ENCODE measurements at regions not wholly inside any gene's neighbourhood (a gene's known extent, or its start where the extent isn't known, plus 50 kb on each side); places are given as distances from the start of the nearest gene placed in this dataset.

- H3K36me3 ChIP-seq (replicated peaks): no peaks in the 10 kb centered on the region
- TF ChIP-seq CTCF (IDR thresholded peaks at IDR 0.05; ENCODE audit: low read depth, low read length, missing control alignments): no peak
- in situ Hi-C loops (cut with HindIII; ENCODE audit: low pct_ligation_motif_present, low sequenced_read_pairs): no loop called here
Measured at GRCh38 chr4:58611012-58611411, 1500.8 kb upstream of the IGFBP7 start.

DNA sequence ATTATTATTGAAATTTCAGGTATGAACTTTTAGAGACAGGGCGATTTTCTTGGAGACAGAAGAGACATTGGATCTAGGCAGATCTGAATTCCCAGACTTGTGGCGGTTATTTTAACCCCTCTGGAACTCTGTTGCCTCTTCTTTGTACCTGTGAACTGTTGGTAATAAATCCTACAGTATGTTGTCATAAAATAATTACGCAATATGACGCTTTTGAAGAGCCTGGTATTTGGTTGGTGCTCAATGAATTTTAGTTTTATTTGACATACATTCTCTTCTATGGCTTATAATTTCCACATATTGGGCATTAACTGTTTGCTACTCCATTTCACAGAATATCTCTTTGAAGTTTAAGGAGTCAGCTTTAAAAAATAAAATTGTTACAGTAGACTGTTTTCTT is 1496.1 kb upstream of the IGFBP7 start:
- H3K36me3 ChIP-seq (replicated peaks): no peaks in the 10 kb centered on the region
- in situ Hi-C loops (cut with HindIII; ENCODE audit: low pct_ligation_motif_present, low sequenced_read_pairs): no loop called here
- no peak for TF ChIP-seq CTCF (IDR thresholded peaks at IDR 0.05; ENCODE audit: low read depth, low read length, missing control alignments)
- H3K4me3 ChIP-seq (ENCODE audit: low read depth, low read length): no peak overlapping the region
- no peak overlapping the region for H3K27ac ChIP-seq
- no peak for DNase-seq
- no peaks in the 10 kb centered on the region for H3K27me3 ChIP-seq (replicated peaks)

More at GRCh38 chr4:58611012-58611411, 1500.8 kb upstream of the IGFBP7 start:
- Histone ChIP-seq H3K27me3 (replicated peaks) (no peaks in the 10 kb centered on the region), H3K27ac (no peak overlapping the region), H3K4me3 (ENCODE audit: low read depth, low read length) (no peak overlapping the region)
- no peak for DNase-seq

DNA sequence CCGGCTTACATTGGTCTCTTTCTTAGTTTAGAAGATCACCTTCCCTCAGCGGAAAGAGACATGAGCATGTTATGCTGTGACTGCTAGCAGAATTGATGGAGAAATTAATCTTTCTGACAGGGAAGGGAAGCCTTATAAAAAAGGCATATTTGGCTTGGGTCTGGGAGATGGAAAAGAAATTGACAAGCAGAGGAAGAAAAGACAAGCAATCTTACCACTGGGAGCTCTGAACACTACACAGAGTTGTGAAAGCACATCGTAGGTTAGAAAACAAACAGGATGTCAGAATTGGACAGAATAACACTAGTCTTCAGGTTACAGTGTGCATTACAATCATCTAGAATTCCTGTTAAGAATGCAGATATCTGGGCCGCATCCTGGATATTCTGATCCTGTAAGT is 1493.8 kb upstream of the IGFBP7 start:
- no peak for TF ChIP-seq CTCF (IDR thresholded peaks at IDR 0.05; ENCODE audit: low read depth, low read length, missing control alignments)

DNA sequence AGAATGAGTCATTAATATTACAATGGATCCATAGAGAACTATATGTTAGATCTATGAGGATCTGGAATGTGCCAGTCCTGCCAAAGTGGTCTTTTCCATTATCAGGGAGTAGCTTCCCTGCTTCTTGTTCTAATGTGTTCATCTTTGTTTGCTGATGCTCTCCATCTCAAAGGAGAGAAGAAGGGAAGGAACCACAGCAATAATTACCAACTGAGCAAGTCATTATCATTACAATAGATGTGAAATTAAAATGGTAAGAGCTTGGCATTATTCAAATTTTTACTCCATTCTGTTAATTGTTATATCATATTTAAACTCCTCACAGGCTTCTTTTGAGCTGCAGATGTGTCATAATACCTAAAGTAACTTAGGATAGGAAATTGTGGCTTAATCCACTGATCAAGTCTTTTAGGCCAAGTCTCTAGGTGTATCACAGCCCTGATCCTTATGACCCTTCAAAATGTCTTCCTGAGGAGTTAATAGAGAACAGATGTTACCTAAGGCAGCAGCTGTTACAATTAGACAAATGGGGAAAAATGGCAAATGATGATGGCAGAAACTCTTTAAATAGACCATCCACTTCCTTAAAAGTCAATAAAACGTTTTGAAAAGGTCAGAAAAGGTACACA is 1492.7 kb upstream of the IGFBP7 start:
- H3K36me3 ChIP-seq (replicated peaks): no peaks in the 10 kb centered on the region
- no peak for DNase-seq
- no peaks in the 10 kb centered on the region for H3K27me3 ChIP-seq (replicated peaks)
- in situ Hi-C loops (cut with HindIII; ENCODE audit: low pct_ligation_motif_present, low sequenced_read_pairs): no loop called here
- no peak overlapping the region for H3K4me3 ChIP-seq (ENCODE audit: low read depth, low read length)
- no peak for TF ChIP-seq CTCF (IDR thresholded peaks at IDR 0.05; ENCODE audit: low read depth, low read length, missing control alignments)
- H3K27ac ChIP-seq: no peak overlapping the region

More for the DNA sequence above, 1493.8 kb upstream of the IGFBP7 start:
- no peak for DNase-seq
- Histone ChIP-seq H3K4me3 (ENCODE audit: low read depth, low read length) (no peak overlapping the region), H3K36me3 (replicated peaks) (no peaks in the 10 kb centered on the region), H3K27me3 (replicated peaks) (no peaks in the 10 kb centered on the region), H3K27ac (no peak overlapping the region)
- in situ Hi-C loops (cut with HindIII; ENCODE audit: low pct_ligation_motif_present, low sequenced_read_pairs): no loop called here

- H3K4me3 ChIP-seq (ENCODE audit: low read depth, low read length): no peak overlapping the region
- no peak for DNase-seq
- H3K27ac ChIP-seq: no peak overlapping the region
- no peaks in the 10 kb centered on the region for H3K36me3 ChIP-seq (replicated peaks)
- no peak for TF ChIP-seq CTCF (IDR thresholded peaks at IDR 0.05; ENCODE audit: low read depth, low read length, missing control alignments)
- in situ Hi-C loops (cut with HindIII; ENCODE audit: low pct_ligation_motif_present, low sequenced_read_pairs): no loop called here
- H3K27me3 ChIP-seq (replicated peaks): no peaks in the 10 kb centered on the region
Measured at GRCh38 chr4:58602022-58602421, 1491.8 kb upstream of the IGFBP7 start.

GRCh38 chr4:58600290-58600689 is 1490.1 kb upstream of the IGFBP7 start:
- no peak for DNase-seq
- in situ Hi-C loops (cut with HindIII; ENCODE audit: low pct_ligation_motif_present, low sequenced_read_pairs): no loop called here
- Histone ChIP-seq H3K4me3 (ENCODE audit: low read depth, low read length) (no peak overlapping the region), H3K27me3 (replicated peaks) (no peaks in the 10 kb centered on the region), H3K36me3 (replicated peaks) (no peaks in the 10 kb centered on the region), H3K27ac (no peak overlapping the region)
- TF ChIP-seq CTCF (IDR thresholded peaks at IDR 0.05; ENCODE audit: low read depth, low read length, missing control alignments): no peak

All from brain microvascular endothelial cell (primary cell).